Type B pancreatic cell (in vitro differentiated cells): ENCODE measurements at regions not wholly inside any gene's neighbourhood (a gene's known extent, or its start where the extent isn't known, plus 50 kb on each side); places are given as distances from the start of the nearest gene placed in this dataset.

Source experiments
- DNase-seq: peaks from one replicate; pipeline ENCODE4 v3.0.0; 2021; ENCODE audit warnings: mixed read lengths; ENCODE audit not compliant: unreplicated experiment; ENCODE audit errors: extremely low spot score
- H3K27ac Mint-ChIP-seq: 2 replicates; pipeline ENCODE4 v1.8.0; 2021; ENCODE audit warnings: mild to moderate bottlenecking, mixed read lengths
- H3K27me3 Mint-ChIP-seq: 2 replicates; pipeline ENCODE4 v1.8.0; 2021; ENCODE audit warnings: mixed read lengths
- H3K36me3 Mint-ChIP-seq: 2 replicates; pipeline ENCODE4 v1.8.0; 2021; ENCODE audit warnings: mixed read lengths
- H3K4me1 Mint-ChIP-seq: one replicate; pipeline ENCODE4 v1.8.0; 2021; ENCODE audit warnings: mixed read lengths; ENCODE audit not compliant: unreplicated experiment
- H3K4me3 Mint-ChIP-seq: 2 replicates; pipeline ENCODE4 v1.8.0; 2021; ENCODE audit warnings: mild to moderate bottlenecking, mixed read lengths
- H3K9me3 Mint-ChIP-seq: 2 replicates; pipeline ENCODE4 v1.8.0; 2021; ENCODE audit warnings: mixed read lengths
- CTCF ChIP-seq: fragments of 200-600 bp; sonication (generic); conservative IDR thresholded peaks from 2 replicates; pipeline ENCODE4 v1.5.0; 2021; ENCODE audit warnings: antibody characterized with exemption, mild to moderate bottlenecking

DNA sequence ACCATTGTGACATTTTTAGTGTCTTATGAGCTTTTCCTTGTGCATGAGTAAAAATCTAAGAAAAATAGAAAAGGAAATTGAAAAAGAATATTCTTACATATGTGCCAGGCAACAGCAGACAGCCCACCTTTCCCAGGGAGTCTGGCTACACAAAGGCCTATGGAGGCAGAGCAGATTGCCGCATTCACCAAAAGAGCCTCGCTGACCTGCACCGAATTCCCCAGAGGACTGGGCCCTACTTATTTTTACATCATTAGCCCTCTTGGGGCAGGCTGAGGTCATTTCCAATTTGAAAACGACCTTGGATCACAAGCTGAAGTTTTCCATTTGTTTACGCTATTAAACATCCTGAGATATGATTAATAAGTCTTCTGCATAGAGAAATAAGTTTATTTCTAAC is 66.2 kb upstream of the WDR41 start:
- no peak for DNase-seq
- Mint-ChIP-seq H3K4me1 (no peaks in the 10 kb centered on the region), H3K27ac (no peak overlapping the region), H3K36me3 (no peaks in the 10 kb centered on the region), H3K4me3 (no peak overlapping the region), H3K9me3 (no peaks in the 10 kb centered on the region), H3K27me3 (peaks cover 10% of the 10 kb centered on the region)
- TF ChIP-seq CTCF, result no peak

GRCh38 chr5:77550406-77550805 is 58.3 kb upstream of the WDR41 start:
- H3K4me3 Mint-ChIP-seq, result no peak overlapping the region
- TF ChIP-seq CTCF, result no peak
- peaks cover 5% of the 10 kb centered on the region for H3K9me3 Mint-ChIP-seq
- no peak overlapping the region for H3K27ac Mint-ChIP-seq
- H3K36me3 Mint-ChIP-seq, result no peaks in the 10 kb centered on the region
- no peaks in the 10 kb centered on the region for H3K4me1 Mint-ChIP-seq
- no peak for DNase-seq
- H3K27me3 Mint-ChIP-seq, result peaks cover 5% of the 10 kb centered on the region

DNA sequence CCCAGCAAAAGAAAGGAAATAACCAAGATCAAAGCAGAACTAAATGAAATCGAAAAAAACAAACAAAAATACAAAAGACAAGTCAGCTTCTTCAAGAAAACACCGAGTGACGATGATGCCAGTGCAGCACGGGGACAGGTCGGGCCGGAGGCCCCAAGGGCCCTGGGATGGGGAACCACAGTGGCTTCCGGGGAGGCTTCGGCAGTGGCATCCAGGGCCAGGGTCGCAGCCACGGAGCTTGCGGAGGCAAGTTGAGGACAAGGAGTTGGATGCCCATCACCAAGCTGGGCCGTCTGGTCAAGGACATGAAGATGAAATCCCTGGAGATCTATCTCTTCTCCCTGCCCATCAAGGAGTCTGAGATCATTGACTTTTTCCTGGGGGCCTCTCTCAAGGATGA is 53.2 kb upstream of the WDR41 start:
- peaks cover 5% of the 10 kb centered on the region for H3K9me3 Mint-ChIP-seq

More for the DNA sequence above, 53.2 kb upstream of the WDR41 start:
- DNase-seq, result no peak
- Mint-ChIP-seq H3K4me1 (no peaks in the 10 kb centered on the region), H3K4me3 (no peak overlapping the region), H3K27ac (no peak overlapping the region), H3K36me3 (no peaks in the 10 kb centered on the region), H3K27me3 (peaks cover 9% of the 10 kb centered on the region)
- no peak for TF ChIP-seq CTCF
